ENCODE measurements at regions not wholly inside any gene's neighbourhood (a gene's known extent, or its start where the extent isn't known, plus 50 kb on each side); places are given as distances from the start of the nearest gene placed in this dataset.

- no peak for DNase-seq
These were observed 83.3 kb downstream of the EDEM1 start for GRCh38 chr3:5270666-5271371.

- DNase-seq: no peak
These were observed 83.8 kb downstream of the EDEM1 start for GRCh38 chr3:5271372-5271683.

- DNase-seq: no peak
These were observed 84.9 kb downstream of the EDEM1 start for GRCh38 chr3:5272387-5272786.

- DNase-seq: no peak
These were observed 86.6 kb downstream of the EDEM1 start for GRCh38 chr3:5274091-5274490.

GRCh38 chr3:5275529-5275928 lies 88.0 kb downstream of the EDEM1 start:
- DNase-seq: no peak

GRCh38 chr3:5276934-5277333 lies 89.4 kb downstream of the EDEM1 start:
- DNase-seq: no peak

GRCh38 chr3:5277612-5278236 lies 90.2 kb downstream of the EDEM1 start:
- DNase-seq: no peak

GRCh38 chr3:5278666-5279065 lies 91.2 kb downstream of the EDEM1 start:
- no peak for DNase-seq

GRCh38 chr3:5282703-5283102 lies 95.2 kb downstream of the EDEM1 start:
- DNase-seq: no peak

- DNase-seq: no peak
These were observed 97.9 kb downstream of the EDEM1 start for GRCh38 chr3:5285439-5285838.

GRCh38 chr3:5290915-5291314 lies 103.4 kb downstream of the EDEM1 start:
- no peak for DNase-seq

- DNase-seq: no peak
These were observed 105.0 kb downstream of the EDEM1 start for GRCh38 chr3:5292512-5292911.

- DNase-seq: no peak
These were observed 105.7 kb downstream of the EDEM1 start for GRCh38 chr3:5293207-5293606.

GRCh38 chr3:5294356-5294755 lies 106.8 kb downstream of the EDEM1 start:
- no peak for DNase-seq

- no peak for DNase-seq
These were observed 107.7 kb downstream of the EDEM1 start for GRCh38 chr3:5295191-5295690.

- no peak for DNase-seq
These were observed 108.9 kb downstream of the EDEM1 start for GRCh38 chr3:5296362-5296761.

- no peak for DNase-seq
These were observed 110.4 kb downstream of the EDEM1 start for GRCh38 chr3:5297895-5298294.

- DNase-seq: no peak
These were observed 110.9 kb downstream of the EDEM1 start for GRCh38 chr3:5298453-5298852.

- DNase-seq: no peak
These were observed 111.7 kb downstream of the EDEM1 start for GRCh38 chr3:5299161-5299560.

- DNase-seq: no peak
These were observed 113.1 kb downstream of the EDEM1 start for GRCh38 chr3:5300638-5301037.

- DNase-seq: no peak
These were observed 114.3 kb downstream of the EDEM1 start for GRCh38 chr3:5301651-5302297.

- no peak for DNase-seq
These were observed 115.2 kb downstream of the EDEM1 start for GRCh38 chr3:5302661-5303060.

GRCh38 chr3:5304188-5304587 lies 116.7 kb downstream of the EDEM1 start:
- no peak for DNase-seq
